Gastrocnemius medialis (tissue), 4 donors: ENCODE measurements at regions not wholly inside any gene's neighbourhood (a gene's known extent, or its start where the extent isn't known, plus 50 kb on each side); places are given as distances from the start of the nearest gene placed in this dataset.

Source experiments
- CTCF ChIP-seq, 5 experiments: fragments of 450-650 bp in 3 of 5; fragments of 200-600 bp in 2 of 5; sonication (generic) in 2 of 5; IDR thresholded peaks in 4 of 5; conservative IDR thresholded peaks in 1 of 5; 1 replicate in 4 of 5; 2 replicates in 1 of 5; pipeline ENCODE4 v1.5.1; 2016 to 2019; ENCODE audit warnings: antibody characterized with exemption in 5 of 5, mild to moderate bottlenecking in 3 of 5, moderate library complexity in 3 of 5
- POLR2A ChIP-seq, 2 donors: fragments of 450-650 bp; IDR thresholded peaks; one replicate each; pipeline ENCODE4 v1.6.1; 2017; ENCODE audit warnings: antibody characterized with exemption in 2 of 2, mild to moderate bottlenecking in 2 of 2, moderate library complexity in 2 of 2

GRCh38 chr4:131540256-131540655, 1608.8 kb upstream of the PCDH10 start:
- TF ChIP-seq CTCF (IDR thresholded peaks at IDR 0.05 in 4 of 5, conservative IDR thresholded peaks at IDR 0.05 in 1 of 5): no peak
- TF ChIP-seq POLR2A (IDR thresholded peaks at IDR 0.05): no peak
